Adrenal gland (tissue), 5 donors: ENCODE measurements at regions not wholly inside any gene's neighbourhood (a gene's known extent, or its start where the extent isn't known, plus 50 kb on each side); places are given as distances from the start of the nearest gene placed in this dataset.

ENCODE experiments used
- POLR2A ChIP-seq, 2 donors: fragments of 450-650 bp; IDR thresholded peaks; one replicate each; pipeline ENCODE4 v1.6.1; 2017; ENCODE audit warnings: antibody characterized with exemption in 2 of 2, mild to moderate bottlenecking in 2 of 2, moderate library complexity in 1 of 2
- TF ChIP-seq, protein P1 (sequence below), 6 experiments: fragments of 450-650 bp in 4 of 6; fragments of 200-600 bp in 2 of 6; sonication (generic) in 1 of 6; IDR thresholded peaks; 1 replicate in 5 of 6; 2 replicates in 1 of 6; pipeline versions ENCODE4 v1.5.1 to v1.8.0; 2016 to 2021; ENCODE audit warnings: antibody characterized with exemption in 6 of 6, mild to moderate bottlenecking in 2 of 6, moderate library complexity in 1 of 6
- donor health status: DM: no; HTN: no; CAD: no.

- TF ChIP-seq, protein P1, sequence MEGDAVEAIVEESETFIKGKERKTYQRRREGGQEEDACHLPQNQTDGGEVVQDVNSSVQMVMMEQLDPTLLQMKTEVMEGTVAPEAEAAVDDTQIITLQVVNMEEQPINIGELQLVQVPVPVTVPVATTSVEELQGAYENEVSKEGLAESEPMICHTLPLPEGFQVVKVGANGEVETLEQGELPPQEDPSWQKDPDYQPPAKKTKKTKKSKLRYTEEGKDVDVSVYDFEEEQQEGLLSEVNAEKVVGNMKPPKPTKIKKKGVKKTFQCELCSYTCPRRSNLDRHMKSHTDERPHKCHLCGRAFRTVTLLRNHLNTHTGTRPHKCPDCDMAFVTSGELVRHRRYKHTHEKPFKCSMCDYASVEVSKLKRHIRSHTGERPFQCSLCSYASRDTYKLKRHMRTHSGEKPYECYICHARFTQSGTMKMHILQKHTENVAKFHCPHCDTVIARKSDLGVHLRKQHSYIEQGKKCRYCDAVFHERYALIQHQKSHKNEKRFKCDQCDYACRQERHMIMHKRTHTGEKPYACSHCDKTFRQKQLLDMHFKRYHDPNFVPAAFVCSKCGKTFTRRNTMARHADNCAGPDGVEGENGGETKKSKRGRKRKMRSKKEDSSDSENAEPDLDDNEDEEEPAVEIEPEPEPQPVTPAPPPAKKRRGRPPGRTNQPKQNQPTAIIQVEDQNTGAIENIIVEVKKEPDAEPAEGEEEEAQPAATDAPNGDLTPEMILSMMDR (IDR thresholded peaks at IDR 0.05): no peak
- no peak for TF ChIP-seq POLR2A (IDR thresholded peaks at IDR 0.05)
These were observed 191.7 kb downstream of the BCL11B start for GRCh38 chr14:99080306-99080705.
